HG02759 (cell line): ENCODE measurements at regions not wholly inside any gene's neighbourhood (a gene's known extent, or its start where the extent isn't known, plus 50 kb on each side); places are given as distances from the start of the nearest gene placed in this dataset.
A peak's percentile ranks its signal among the peaks of the same experiment; 100 is the strongest.

Experiments
- ATAC-seq: cut with Tn5 transposase; IDR thresholded peaks from one replicate; pipeline ENCODE4 v1.9.1; 2021; ENCODE audit warnings: mild to moderate bottlenecking, moderate library complexity; ENCODE audit not compliant: unreplicated experiment

DNA sequence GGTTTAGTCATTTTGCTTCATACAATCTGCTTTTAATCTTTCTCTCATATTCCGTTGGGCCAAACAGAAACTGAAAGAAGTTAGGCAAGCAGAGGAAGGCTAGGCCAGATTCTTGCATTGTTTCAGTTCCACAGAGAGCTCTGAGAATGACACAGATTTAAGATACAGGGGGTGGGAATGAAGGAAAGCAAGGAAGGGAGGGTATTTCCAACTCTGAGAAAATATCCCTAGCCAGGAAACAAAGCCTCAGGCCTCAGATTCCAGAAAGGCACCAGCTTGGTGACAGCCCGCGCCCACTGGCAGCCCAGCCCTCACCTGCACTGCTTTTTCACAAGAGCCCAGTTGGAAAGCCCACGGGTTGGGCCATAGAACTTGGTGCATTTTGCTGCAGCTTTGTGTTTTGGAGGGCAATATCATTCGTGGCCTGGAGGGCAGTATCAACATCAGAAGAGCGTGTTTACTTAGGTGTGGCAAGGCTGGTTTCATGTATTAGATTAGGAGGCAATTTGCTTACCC, 63.5 kb downstream of the ENC1 start:
- ATAC-seq = peak; percentile 73

GRCh38 chr5:74575741-74576538, 64.6 kb downstream of the ENC1 start:
- no peak for ATAC-seq

- no peak for ATAC-seq
These were observed 70.3 kb downstream of the ENC1 start for GRCh38 chr5:74570250-74570649.

GRCh38 chr5:74567411-74567995, 73.0 kb downstream of the ENC1 start:
- no peak for ATAC-seq

GRCh38 chr5:74562122-74562521, 78.4 kb downstream of the ENC1 start:
- no peak for ATAC-seq

GRCh38 chr5:74560245-74560644, 80.3 kb downstream of the ENC1 start:
- ATAC-seq = no peak

- no peak for ATAC-seq
These were observed 83.6 kb downstream of the ENC1 start for GRCh38 chr5:74556631-74557595.

GRCh38 chr5:74556006-74556405, 84.5 kb downstream of the ENC1 start:
- ATAC-seq = no peak

- ATAC-seq = no peak
These were observed 88.4 kb downstream of the ENC1 start for GRCh38 chr5:74552101-74552500.

GRCh38 chr5:74550927-74551326, 89.6 kb downstream of the ENC1 start:
- no peak for ATAC-seq

DNA sequence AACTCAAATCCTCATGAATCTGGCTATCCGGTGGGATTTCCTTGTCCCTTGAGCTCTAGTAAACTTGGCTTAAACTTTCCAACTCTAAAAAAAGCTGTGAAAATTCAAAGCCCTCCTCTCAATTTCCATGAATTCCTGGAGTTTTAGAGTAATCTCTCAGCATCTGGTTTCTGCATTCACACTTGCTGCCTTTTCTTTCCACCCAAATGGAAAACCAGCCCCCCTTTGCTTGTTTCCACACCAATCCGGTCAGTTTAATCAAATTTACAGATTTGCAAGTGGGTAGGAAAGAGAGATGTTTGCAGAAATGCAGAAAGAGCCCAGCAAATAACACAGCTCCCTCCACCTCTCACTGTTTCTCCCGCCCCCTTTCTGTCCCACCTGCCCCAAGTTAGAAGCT, 91.1 kb downstream of the ENC1 start:
- ATAC-seq = no peak

- ATAC-seq = no peak
These were observed 93.7 kb downstream of the ENC1 start for GRCh38 chr5:74546796-74547195.

GRCh38 chr5:74544811-74545210, 95.7 kb downstream of the ENC1 start:
- ATAC-seq = no peak

GRCh38 chr5:74543162-74543995, 97.1 kb downstream of the ENC1 start:
- ATAC-seq = no peak

DNA sequence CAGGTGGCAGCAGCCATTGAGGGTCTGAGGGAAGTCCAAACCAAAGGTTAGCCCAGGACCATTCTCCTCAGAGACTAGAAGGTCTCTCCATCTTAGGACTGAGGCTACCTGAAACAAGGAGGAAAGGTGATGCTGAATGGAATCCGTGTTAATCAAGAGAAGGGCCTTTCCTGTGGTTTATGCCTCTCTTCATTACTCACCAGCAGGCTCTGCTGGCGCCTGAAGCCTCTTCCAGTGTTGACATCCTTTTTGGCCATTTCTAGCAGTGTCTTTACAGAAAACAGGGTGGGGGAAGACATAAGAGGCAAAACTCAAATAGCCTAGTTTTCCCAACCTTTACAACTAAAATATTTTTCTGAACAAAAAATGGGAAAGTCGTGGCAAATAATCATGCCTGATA, 98.0 kb downstream of the ENC1 start:
- ATAC-seq = no peak

DNA sequence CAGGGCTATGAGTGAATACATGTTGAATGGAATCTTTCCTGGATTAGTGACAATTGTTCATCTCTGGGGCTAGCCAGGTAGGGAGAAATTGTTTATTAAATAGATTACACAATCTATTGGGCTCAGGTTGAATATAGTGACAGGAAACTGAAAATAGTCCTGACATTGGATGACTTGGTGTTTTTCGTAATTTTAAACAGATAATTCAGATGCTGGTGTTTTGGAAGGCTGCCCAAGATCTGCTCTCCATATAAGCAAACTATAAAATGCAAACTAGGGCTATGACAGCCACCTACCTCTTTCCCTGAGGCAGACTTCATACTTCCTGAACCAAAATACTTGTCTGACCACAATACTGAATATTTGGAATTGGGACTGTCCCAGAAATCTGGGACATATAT, 99.1 kb downstream of the ENC1 start:
- ATAC-seq = no peak

DNA sequence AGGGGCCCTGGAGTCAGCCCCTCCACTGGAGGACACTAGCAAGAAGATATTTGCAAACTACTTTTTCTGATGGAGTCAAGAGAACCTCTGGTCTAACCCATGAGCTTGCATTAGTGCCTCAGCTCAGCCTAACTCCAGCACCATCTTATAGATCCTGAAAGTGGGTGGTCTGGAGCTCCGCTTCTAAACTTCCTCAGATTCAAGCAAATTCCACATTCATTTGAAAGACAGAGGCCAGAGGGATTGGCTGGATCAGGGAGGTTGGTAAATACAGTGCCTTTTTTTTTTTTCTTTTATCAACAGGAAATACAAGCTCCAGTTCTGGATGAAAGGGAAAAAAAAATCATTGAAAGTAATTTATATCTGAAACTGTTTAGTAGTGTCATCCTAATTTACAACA, 99.9 kb downstream of the ENC1 start:
- no peak for ATAC-seq

DNA sequence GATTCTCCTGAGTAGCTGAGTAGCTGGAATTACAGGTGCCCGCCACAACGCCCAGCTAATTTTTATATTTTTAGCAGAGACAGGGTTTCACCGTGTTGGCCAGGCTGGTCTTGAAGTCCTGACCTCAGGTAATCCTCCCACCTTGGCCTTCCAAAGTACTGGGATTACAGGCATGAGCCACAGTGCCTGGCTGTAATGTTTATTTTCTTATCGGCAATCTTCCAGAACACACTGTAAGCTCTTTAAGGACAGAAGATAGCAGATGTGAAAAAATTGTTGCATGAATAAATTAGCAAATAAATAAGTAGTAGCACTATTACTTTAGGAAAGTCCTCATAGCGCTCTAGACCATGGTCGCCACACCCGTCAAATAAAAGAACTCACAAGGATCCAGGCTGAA, 100.5 kb downstream of the ENC1 start:
- ATAC-seq = no peak

DNA sequence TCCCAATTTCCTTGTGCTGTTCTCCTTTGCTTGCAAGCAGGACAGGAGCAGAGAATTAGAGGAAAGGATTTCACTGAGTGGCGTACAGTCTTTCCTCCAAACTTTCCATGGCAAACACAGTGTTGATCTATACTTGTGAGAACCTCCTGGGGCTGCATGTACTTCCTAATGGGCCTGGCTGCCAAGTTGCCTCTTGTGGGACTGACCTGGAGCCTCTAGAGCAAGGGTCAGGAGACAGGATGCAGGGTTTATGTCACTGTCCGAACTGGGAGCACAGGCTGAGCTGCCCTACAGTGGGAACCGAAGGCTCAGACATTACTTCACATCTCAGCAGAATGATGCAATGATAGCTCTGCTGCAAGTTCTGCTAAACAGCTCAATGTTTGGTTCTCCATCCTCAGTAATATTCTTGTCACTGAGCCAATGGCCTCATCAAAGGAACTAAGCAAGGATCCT, 102.3 kb downstream of the ENC1 start:
- ATAC-seq = no peak

GRCh38 chr5:74536658-74537057, 103.9 kb downstream of the ENC1 start:
- ATAC-seq = no peak
